HG02763 (cell line): ENCODE measurements at regions not wholly inside any gene's neighbourhood (a gene's known extent, or its start where the extent isn't known, plus 50 kb on each side); places are given as distances from the start of the nearest gene placed in this dataset.
"Not testable (repeated sequence)": the region's sequence is repeated elsewhere in the genome, so short reads cannot be mapped to it uniquely, and the experiment has no call there.

Experiments used
- ATAC-seq: cut with Tn5 transposase; IDR thresholded peaks from one replicate; pipeline ENCODE4 v1.9.1; 2021; ENCODE audit warnings: mild to moderate bottlenecking, moderate library complexity; ENCODE audit not compliant: unreplicated experiment

GRCh38 chr12:83451189-83451588 is 764.5 kb downstream of the TMTC2 start:
- no peak for ATAC-seq

- no peak for ATAC-seq
Observed at GRCh38 chr12:83434600-83434999, 747.9 kb downstream of the TMTC2 start.

GRCh38 chr12:83432176-83432719 is 745.5 kb downstream of the TMTC2 start:
- ATAC-seq: no peak

GRCh38 chr12:83427586-83428136 is 741.0 kb downstream of the TMTC2 start:
- not testable (repeated sequence) for ATAC-seq

GRCh38 chr12:83414981-83415380 is 728.3 kb downstream of the TMTC2 start:
- no peak for ATAC-seq

GRCh38 chr12:83408851-83409250 is 722.1 kb downstream of the TMTC2 start:
- ATAC-seq: no peak

- no peak for ATAC-seq
Observed at GRCh38 chr12:83408146-83408545, 721.4 kb downstream of the TMTC2 start.

- no peak for ATAC-seq
Observed at GRCh38 chr12:83404521-83404920, 717.8 kb downstream of the TMTC2 start.

GRCh38 chr12:83390186-83390585 is 703.5 kb downstream of the TMTC2 start:
- no peak for ATAC-seq

GRCh38 chr12:83389237-83389996 is 702.7 kb downstream of the TMTC2 start:
- no peak for ATAC-seq

GRCh38 chr12:83388551-83388950 is 701.8 kb downstream of the TMTC2 start:
- ATAC-seq: no peak

GRCh38 chr12:83386527-83387264 is 700.0 kb downstream of the TMTC2 start:
- ATAC-seq: no peak

GRCh38 chr12:83378186-83378727 is 691.6 kb downstream of the TMTC2 start:
- no peak for ATAC-seq

- ATAC-seq: no peak
Observed at GRCh38 chr12:83365317-83365716, 678.6 kb downstream of the TMTC2 start.

- no peak for ATAC-seq
Observed at GRCh38 chr12:83361475-83361874, 674.8 kb downstream of the TMTC2 start.

GRCh38 chr12:83361071-83361470 is 674.4 kb downstream of the TMTC2 start:
- ATAC-seq: no peak

GRCh38 chr12:83349907-83350611 is 663.4 kb downstream of the TMTC2 start:
- no peak for ATAC-seq

GRCh38 chr12:83346333-83346732 is 659.6 kb downstream of the TMTC2 start:
- no peak for ATAC-seq

- ATAC-seq: no peak
Observed at GRCh38 chr12:83343767-83344166, 657.1 kb downstream of the TMTC2 start.

GRCh38 chr12:83335748-83336147 is 649.0 kb downstream of the TMTC2 start:
- ATAC-seq: no peak

GRCh38 chr12:83326666-83327065 is 640.0 kb downstream of the TMTC2 start:
- ATAC-seq: no peak
